DND-41 (cell line): ENCODE measurements at regions not wholly inside any gene's neighbourhood (a gene's known extent, or its start where the extent isn't known, plus 50 kb on each side); places are given as distances from the start of the nearest gene placed in this dataset.

Experiments
- ATAC-seq: fragments of 200-7000 bp; cut with Tn5 transposase; 3 replicates; pipeline ENCODE4 v1.9.1; 2021; ENCODE audit warnings: low read depth; ENCODE audit not compliant: insufficient read depth
- DNase-seq: peaks from one replicate; pipeline ENCODE4 v3.0.0-alpha.2; 2020
- H2AFZ ChIP-seq: 2 replicates; pipeline ENCODE4 v1.6.0; 2012; ENCODE audit warnings: low read depth, low read length
- H3K27ac ChIP-seq: 2 replicates; pipeline ENCODE4 v1.5.1; 2012; ENCODE audit warnings: low read length, inconsistent platforms
- H3K27me3 ChIP-seq: fragments of 200-600 bp; sonication (generic); 2 replicates; pipeline ENCODE4 v1.6.0; 2012; ENCODE audit warnings: low read length, mild to moderate bottlenecking, inconsistent platforms; ENCODE audit not compliant: insufficient read depth, poor library complexity
- H3K36me3 ChIP-seq: 2 replicates; pipeline ENCODE4 v1.5.1; 2012; ENCODE audit warnings: low read length, inconsistent platforms; ENCODE audit not compliant: insufficient read depth
- H3K4me1 ChIP-seq: 2 replicates; pipeline ENCODE4 v1.5.1; 2012; ENCODE audit warnings: mild to moderate bottlenecking, low read length; ENCODE audit not compliant: insufficient read depth
- H3K4me2 ChIP-seq: 2 replicates; pipeline ENCODE4 v1.6.0; 2012; ENCODE audit warnings: mild to moderate bottlenecking, moderate library complexity, low read length, inconsistent platforms; ENCODE audit not compliant: insufficient read depth
- H3K4me3 ChIP-seq, 2 experiments: fragments of 200-600 bp in 1 of 2; shearing (Covaris generic) in 1 of 2; 2 replicates each; pipeline ENCODE4 v1.5.1; 2012 to 2016; ENCODE audit warnings: inconsistent platforms in 2 of 2, low read length in 2 of 2, mild to moderate bottlenecking in 2 of 2, low read depth in 1 of 2, moderate library complexity in 1 of 2
- H3K79me2 ChIP-seq: 2 replicates; pipeline ENCODE4 v1.6.0; 2012; ENCODE audit warnings: low read length, inconsistent platforms; ENCODE audit not compliant: insufficient read depth
- H3K9ac ChIP-seq: 2 replicates; pipeline ENCODE4 v1.6.0; 2012; ENCODE audit warnings: low read depth, mild to moderate bottlenecking, inconsistent platforms, low read length, moderate library complexity
- H3K9me3 ChIP-seq: 2 replicates; pipeline ENCODE4 v1.5.1; 2012; ENCODE audit warnings: low read length, moderate library complexity, mild to moderate bottlenecking, inconsistent platforms; ENCODE audit not compliant: insufficient read depth, severe bottlenecking
- H4K20me1 ChIP-seq: 2 replicates; pipeline ENCODE4 v1.6.0; 2012; ENCODE audit warnings: low read length; ENCODE audit not compliant: insufficient read depth
- CTCF ChIP-seq: IDR thresholded peaks from 2 replicates; pipeline ENCODE4 v1.5.1; 2012; ENCODE audit warnings: borderline replicate concordance, low read length, moderate library complexity, mild to moderate bottlenecking; ENCODE audit not compliant: poor library complexity, severe bottlenecking; ENCODE audit errors: extremely low read depth
- EZH2 ChIP-seq: IDR thresholded peaks from 3 replicates; pipeline ENCODE4 v1.6.1; 2012; ENCODE audit warnings: borderline replicate concordance, low read depth, mild to moderate bottlenecking, moderate library complexity, low read length, inconsistent platforms; ENCODE audit not compliant: severe bottlenecking

DNA sequence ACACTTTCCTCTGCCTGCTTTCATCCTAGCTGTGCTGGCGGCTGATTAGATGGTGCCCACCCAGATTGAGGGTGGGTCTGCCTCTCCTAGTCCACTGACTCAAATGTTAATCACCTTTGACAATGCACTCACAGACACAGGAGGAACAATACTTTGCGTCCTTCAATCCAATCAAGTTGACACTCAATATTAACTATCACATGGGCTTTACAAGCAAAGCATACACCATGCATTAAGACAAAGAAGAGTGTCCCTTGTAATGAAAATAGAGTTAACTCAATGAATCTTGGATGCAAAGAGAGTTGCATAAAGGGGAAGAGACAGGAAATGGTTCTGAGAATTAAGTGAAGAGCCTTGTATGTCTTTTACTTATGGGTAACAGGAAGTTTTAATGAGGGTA is 298.7 kb upstream of the BRINP1 start:
- Histone ChIP-seq H3K9ac (no peak overlapping the region), H4K20me1 (no peaks in the 10 kb centered on the region), H3K4me1 (no peaks in the 10 kb centered on the region), H3K9me3 (no peaks in the 10 kb centered on the region), H3K36me3 (no peaks in the 10 kb centered on the region), H3K27ac (no peak overlapping the region), H3K4me3 (no peak overlapping the region), H3K27me3 (no peaks in the 10 kb centered on the region), H3K4me2 (no peak overlapping the region), H3K79me2 (no peaks in the 10 kb centered on the region), H2AFZ (no peak overlapping the region)
- ATAC-seq (no peak), DNase-seq (no peak)
- TF ChIP-seq CTCF (no peak), EZH2 (no peak)

DNA sequence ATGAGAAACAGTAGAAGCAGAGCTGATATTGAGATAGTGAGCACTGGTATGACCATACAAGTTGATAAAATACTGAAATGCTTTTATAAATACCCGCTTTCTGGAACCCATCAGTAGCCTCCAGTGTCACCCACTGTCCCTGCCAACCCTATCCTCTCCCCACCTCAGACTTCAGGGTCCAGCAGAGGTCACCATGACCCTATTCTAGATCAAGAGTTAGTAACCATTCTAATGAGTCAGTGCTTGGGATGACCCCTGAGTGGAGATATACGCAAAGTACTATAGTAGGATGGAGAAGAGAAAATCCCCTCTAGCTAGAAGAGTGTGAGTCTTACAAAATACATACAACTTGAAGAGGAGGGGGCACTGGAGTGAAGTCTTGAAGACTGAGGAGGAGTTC is 297.9 kb upstream of the BRINP1 start:
- no peak for ATAC-seq
- no peak for TF ChIP-seq CTCF
- no peak for TF ChIP-seq EZH2

GRCh38 chr9:119662329-119662728 is 293.1 kb upstream of the BRINP1 start:
- Histone ChIP-seq H3K9ac (no peak overlapping the region), H4K20me1 (no peaks in the 10 kb centered on the region), H3K4me3 (no peak overlapping the region), H3K36me3 (no peaks in the 10 kb centered on the region), H3K27ac (no peak overlapping the region), H3K4me2 (no peak overlapping the region), H3K79me2 (no peaks in the 10 kb centered on the region), H3K9me3 (no peaks in the 10 kb centered on the region), H3K27me3 (no peaks in the 10 kb centered on the region), H2AFZ (no peak overlapping the region), H3K4me1 (no peaks in the 10 kb centered on the region)
- DNase-seq, result no peak
- no peak for ATAC-seq
- TF ChIP-seq EZH2 (no peak), CTCF (no peak)

More for the DNA sequence above, 297.9 kb upstream of the BRINP1 start:
- Histone ChIP-seq H3K4me3 (no peak overlapping the region), H3K9me3 (no peaks in the 10 kb centered on the region), H3K27ac (no peak overlapping the region), H3K36me3 (no peaks in the 10 kb centered on the region), H3K4me1 (no peaks in the 10 kb centered on the region), H4K20me1 (no peaks in the 10 kb centered on the region), H3K27me3 (no peaks in the 10 kb centered on the region), H3K79me2 (no peaks in the 10 kb centered on the region), H2AFZ (no peak overlapping the region), H3K4me2 (no peak overlapping the region), H3K9ac (no peak overlapping the region)
- no peak for DNase-seq

GRCh38 chr9:119652931-119653330 is 283.7 kb upstream of the BRINP1 start:
- no peaks in the 10 kb centered on the region for H3K79me2 ChIP-seq
- ATAC-seq, result no peak
- no peak overlapping the region for H2AFZ ChIP-seq
- H3K9me3 ChIP-seq, result no peaks in the 10 kb centered on the region
- DNase-seq, result no peak
- H3K9ac ChIP-seq, result no peak overlapping the region
- no peak overlapping the region for H3K4me3 ChIP-seq
- H3K27me3 ChIP-seq, result peaks cover 2% of the 10 kb centered on the region
- H4K20me1 ChIP-seq, result no peaks in the 10 kb centered on the region
- H3K36me3 ChIP-seq, result no peaks in the 10 kb centered on the region
- no peak overlapping the region for H3K27ac ChIP-seq
- H3K4me2 ChIP-seq, result no peak overlapping the region
- TF ChIP-seq CTCF (no peak), EZH2 (no peak)
- no peaks in the 10 kb centered on the region for H3K4me1 ChIP-seq
